Activated CD8-positive, alpha-beta T cell treated with anti-CD3 and anti-CD28 coated beads for 36 hours (primary cell): ENCODE measurements at regions not wholly inside any gene's neighbourhood (a gene's known extent, or its start where the extent isn't known, plus 50 kb on each side); places are given as distances from the start of the nearest gene placed in this dataset.
"Not testable (repeated sequence)": the region's sequence is repeated elsewhere in the genome, so short reads cannot be mapped to it uniquely, and the experiment has no call there.

Experiments used
- ATAC-seq: fragments of 200-7000 bp; cut with Tn5 transposase; one replicate; pipeline ENCODE4 v1.10.0; 2021; ENCODE audit warnings: mild to moderate bottlenecking, moderate library complexity
- CTCF ChIA-PET: fragments of 350-600 bp; sonication (Branson Sonifier 250); formaldehyde crosslinking; loops from one replicate; lab custom pipeline; 2021; ENCODE audit warnings: antibody characterized with exemption; lab: Charles Lee
- POLR2A ChIA-PET: fragments of 350-600 bp; sonication (Branson Sonifier 250); formaldehyde crosslinking; loops from one replicate; lab custom pipeline; 2021; ENCODE audit warnings: antibody characterized with exemption; lab: Charles Lee
- DNase-seq: peaks from one replicate; pipeline ENCODE4 v3.0.0-alpha.2; 2020
- H3K27ac Mint-ChIP-seq: one replicate; pipeline ENCODE4 v1.8.0; 2021; ENCODE audit warnings: mild to moderate bottlenecking, mixed read lengths
- H3K27me3 Mint-ChIP-seq: one replicate; pipeline ENCODE4 v1.8.0; 2021; ENCODE audit warnings: mixed read lengths
- H3K36me3 Mint-ChIP-seq: one replicate; pipeline ENCODE4 v1.8.0; 2021; ENCODE audit warnings: low read depth, mixed read lengths
- H3K4me1 Mint-ChIP-seq: one replicate; pipeline ENCODE4 v1.8.0; 2021; ENCODE audit warnings: low read depth, mixed read lengths
- H3K4me3 Mint-ChIP-seq: one replicate; pipeline ENCODE4 v1.8.0; 2021; ENCODE audit warnings: mild to moderate bottlenecking, moderate library complexity, mixed read lengths
- H3K9me3 Mint-ChIP-seq: one replicate; pipeline ENCODE4 v1.8.0; 2021; ENCODE audit warnings: mixed read lengths
- CTCF ChIP-seq: fragments of 200-600 bp; IDR thresholded peaks from one replicate; pipeline ENCODE4 v1.8.0; 2022; ENCODE audit warnings: antibody characterized with exemption, mild to moderate bottlenecking
- intact Hi-C: fragments of 100-400 bp; cut with micrococcal nuclease; formaldehyde crosslinking; loops from one replicate; pipeline ENCODE4 v1.10.0; 2022

DNA sequence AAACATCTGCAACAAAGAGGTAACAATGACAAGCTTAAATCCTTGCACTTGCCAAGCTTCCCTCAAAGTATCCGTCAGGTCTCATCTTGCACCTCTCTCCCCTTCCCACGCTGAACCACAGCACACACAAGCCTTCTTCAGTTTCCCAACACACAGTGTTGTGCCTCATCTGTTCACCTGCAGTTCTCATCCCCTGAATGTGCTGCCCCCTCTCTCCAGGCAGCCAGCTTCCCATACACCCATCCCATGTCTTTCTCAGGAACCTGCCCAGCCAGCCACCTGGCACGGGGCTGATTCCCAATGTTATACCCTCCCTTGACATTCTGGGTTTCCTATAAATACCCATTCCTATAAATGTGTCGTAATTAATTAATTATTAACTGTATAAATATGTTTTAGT lies 314.8 kb downstream of the PRELID2 start:
- no peak for ATAC-seq
- intact Hi-C loops = no loop called here
- TF ChIP-seq CTCF = no peak
- no peaks in the 10 kb centered on the region for H3K27me3 Mint-ChIP-seq
- H3K36me3 Mint-ChIP-seq = no peaks in the 10 kb centered on the region
- H3K4me1 Mint-ChIP-seq = no peaks in the 10 kb centered on the region
- no peak overlapping the region for H3K27ac Mint-ChIP-seq
- ChIA-PET CTCF (interaction anchor here (0.7 kb wide), 1 partner anchor 21 kb away, joined by 3 read pairs; no protein-coding TSS in a partner anchor), POLR2A (no interaction called here)
- peaks cover 17% of the 10 kb centered on the region for H3K9me3 Mint-ChIP-seq
- DNase-seq = no peak
- no peak overlapping the region for H3K4me3 Mint-ChIP-seq

DNA sequence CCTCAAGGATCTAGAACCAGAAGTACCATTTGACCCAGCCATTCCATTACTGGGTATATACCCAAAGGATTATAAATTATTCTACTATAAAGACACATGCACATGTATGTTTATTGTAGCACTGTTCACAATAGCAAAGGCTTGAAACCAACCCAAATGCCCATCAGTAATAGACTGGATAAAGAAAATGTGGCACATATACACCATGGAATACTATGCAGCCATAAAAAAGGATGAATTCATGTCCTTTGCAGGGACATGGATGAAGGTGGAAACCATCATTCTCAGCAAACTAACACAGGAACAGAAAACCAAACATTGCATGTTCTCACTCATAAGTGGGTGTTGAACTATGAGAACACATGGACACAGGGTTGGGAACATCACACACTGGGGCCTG lies 317.6 kb downstream of the PRELID2 start:
- intact Hi-C loops, H3K27ac Mint-ChIP-seq: not testable (repeated sequence)

DNA sequence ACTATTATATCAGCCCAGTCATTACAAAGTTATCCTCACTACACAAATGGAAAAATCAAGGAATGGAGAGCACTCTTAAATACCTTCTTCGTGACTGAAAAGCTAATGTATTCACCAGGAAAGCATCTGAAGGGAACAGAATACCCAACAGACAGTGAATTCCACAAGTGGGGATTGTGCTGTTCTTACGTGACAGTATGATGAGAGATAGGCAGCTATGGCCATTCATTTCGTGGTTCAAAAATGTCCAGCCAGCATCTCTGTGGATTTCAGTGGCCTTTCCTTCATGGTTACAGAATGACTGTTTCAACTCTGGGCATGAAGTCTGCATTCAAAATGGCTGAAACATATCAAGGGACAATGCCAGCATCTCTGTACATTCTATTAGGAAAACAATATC lies 323.8 kb downstream of the PRELID2 start:
- ChIA-PET POLR2A (no interaction called here), CTCF (no interaction called here)
- Mint-ChIP-seq H3K27me3 (no peaks in the 10 kb centered on the region), H3K27ac (no peak overlapping the region), H3K4me1 (no peaks in the 10 kb centered on the region), H3K9me3 (peaks cover 14% of the 10 kb centered on the region), H3K4me3 (no peak overlapping the region), H3K36me3 (no peaks in the 10 kb centered on the region)
- ATAC-seq = no peak
- intact Hi-C loops = no loop called here
- DNase-seq = no peak
- no peak for TF ChIP-seq CTCF

More for the DNA sequence above, 317.6 kb downstream of the PRELID2 start:
- CTCF ChIA-PET, ATAC-seq, H3K36me3 Mint-ChIP-seq, DNase-seq, H3K4me3 Mint-ChIP-seq, H3K27me3 Mint-ChIP-seq, POLR2A ChIA-PET, H3K4me1 Mint-ChIP-seq: not testable (repeated sequence)
- peaks cover 23% of the 10 kb centered on the region for H3K9me3 Mint-ChIP-seq

- intact Hi-C loops = no loop called here
- DNase-seq = no peak
- ChIA-PET POLR2A (no interaction called here), CTCF (no interaction called here)
- Mint-ChIP-seq H3K27me3 (no peaks in the 10 kb centered on the region), H3K4me3 (no peak overlapping the region), H3K9me3 (peaks cover 9% of the 10 kb centered on the region), H3K4me1 (no peaks in the 10 kb centered on the region), H3K27ac (no peak overlapping the region), H3K36me3 (no peaks in the 10 kb centered on the region)
- no peak for ATAC-seq
- TF ChIP-seq CTCF = no peak
Measured at GRCh38 chr5:145510769-145511168, 324.4 kb downstream of the PRELID2 start.

- ATAC-seq = no peak
- CTCF ChIA-PET = no interaction called here
- no peak overlapping the region for H3K27ac Mint-ChIP-seq
- intact Hi-C loops = no loop called here
- no peak overlapping the region for H3K4me3 Mint-ChIP-seq
- H3K27me3 Mint-ChIP-seq = no peaks in the 10 kb centered on the region
- no peaks in the 10 kb centered on the region for H3K4me1 Mint-ChIP-seq
- peaks cover 6% of the 10 kb centered on the region for H3K9me3 Mint-ChIP-seq
- H3K36me3 Mint-ChIP-seq = no peaks in the 10 kb centered on the region
- POLR2A ChIA-PET = no interaction called here
- no peak for TF ChIP-seq CTCF
- no peak for DNase-seq
Measured at GRCh38 chr5:145510324-145510723, 324.8 kb downstream of the PRELID2 start.
